Endodermal cell (in vitro differentiated cells): ENCODE measurements at regions not wholly inside any gene's neighbourhood (a gene's known extent, or its start where the extent isn't known, plus 50 kb on each side); places are given as distances from the start of the nearest gene placed in this dataset.

ENCODE experiments used
- DNase-seq: peaks from one replicate; pipeline ENCODE4 v3.0.0-alpha.2; 2017
- H3K27ac ChIP-seq: 2 replicates; pipeline ENCODE4 v1.5.1; 2013; ENCODE audit warnings: mild to moderate bottlenecking, low read depth, low read length, moderate library complexity
- H3K27me3 ChIP-seq: 2 replicates; pipeline ENCODE4 v1.6.1; 2013; ENCODE audit warnings: mild to moderate bottlenecking, low read length, moderate library complexity; ENCODE audit not compliant: insufficient read depth, control insufficient read depth, poor library complexity, severe bottlenecking
- H3K36me3 ChIP-seq: 2 replicates; pipeline ENCODE4 v1.7.0; 2013; ENCODE audit warnings: mild to moderate bottlenecking, low read length, moderate library complexity; ENCODE audit not compliant: control insufficient read depth, insufficient read depth
- H3K4me1 ChIP-seq: one replicate; pipeline ENCODE4 v1.7.0; 2013; ENCODE audit warnings: low read length; ENCODE audit not compliant: control insufficient read depth, insufficient read depth
- H3K4me3 ChIP-seq: 2 replicates; pipeline ENCODE4 v1.5.1; 2013; ENCODE audit warnings: mild to moderate bottlenecking, low read length, moderate library complexity
- H3K9ac ChIP-seq: 2 replicates; pipeline ENCODE4 v1.6.1; 2013; ENCODE audit warnings: mild to moderate bottlenecking, low read length, moderate library complexity; ENCODE audit not compliant: poor library complexity, severe bottlenecking; ENCODE audit errors: extremely low read depth
- H3K9me3 ChIP-seq: 2 replicates; pipeline ENCODE4 v1.6.1; 2013; ENCODE audit warnings: mild to moderate bottlenecking, low read length, moderate library complexity; ENCODE audit not compliant: control insufficient read depth
- H3K27ac Mint-ChIP-seq: 2 replicates; pipeline ENCODE4 v1.8.0; 2020; ENCODE audit warnings: mixed read lengths
- H3K27me3 Mint-ChIP-seq: 2 replicates; pipeline ENCODE4 v1.8.0; 2021; ENCODE audit warnings: mild to moderate bottlenecking, mixed read lengths; ENCODE audit not compliant: insufficient read depth
- H3K36me3 Mint-ChIP-seq: 2 replicates; pipeline ENCODE4 v1.8.0; 2020; ENCODE audit warnings: low read depth, mixed read lengths
- H3K4me1 Mint-ChIP-seq: 2 replicates; pipeline ENCODE4 v1.8.0; 2020; ENCODE audit warnings: mixed read lengths
- H3K4me3 Mint-ChIP-seq: 2 replicates; pipeline ENCODE4 v1.8.0; 2020; ENCODE audit warnings: mild to moderate bottlenecking, moderate library complexity, mixed read lengths
- H3K9me3 Mint-ChIP-seq: 2 replicates; pipeline ENCODE4 v1.8.0; 2020; ENCODE audit warnings: mild to moderate bottlenecking, mixed read lengths
- WGBS, 2 experiments: methylation state at CpG; one replicate each; pipeline versions ENCODE4 v1.1.5 to v1.1.7; 2013; ENCODE audit warnings: missing lambda C conversion rate in 2 of 2, mixed read lengths in 1 of 2; ENCODE audit not compliant: insufficient coverage in 1 of 2, insufficient read length in 1 of 2; 5-methylcytosine and 5-hydroxymethylcytosine counted together
- TF ChIP-seq, protein P1 (sequence below): fragments of 200-600 bp; sonication (generic); conservative IDR thresholded peaks from 2 replicates; pipeline ENCODE4 v1.5.0; 2021; ENCODE audit warnings: antibody characterized with exemption, mild to moderate bottlenecking

DNA sequence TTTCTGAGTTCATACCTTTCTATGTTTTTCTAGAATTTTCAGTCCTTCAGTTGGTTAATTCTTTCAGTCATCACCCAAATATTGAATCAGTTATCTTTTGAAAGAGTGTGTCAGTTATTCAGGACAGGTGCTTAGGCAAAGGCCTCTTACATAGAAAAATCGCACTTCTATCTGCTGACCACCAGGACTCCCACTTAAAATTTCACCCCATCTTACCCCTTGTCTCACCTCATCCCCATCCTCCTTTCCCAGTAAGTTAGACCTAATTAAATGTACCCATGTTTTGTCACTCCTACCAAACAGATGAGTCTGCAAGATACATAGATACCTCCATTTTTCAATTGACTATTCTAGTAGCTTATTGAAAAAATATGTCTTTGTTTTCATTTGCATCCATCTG is 159.9 kb upstream of the PIK3R1 start:
- Mint-ChIP-seq H3K4me3 (no peak overlapping the region), H3K36me3 (no peaks in the 10 kb centered on the region), H3K4me1 (peaks cover 17% of the 10 kb centered on the region), H3K27me3 (peaks cover 5% of the 10 kb centered on the region), H3K27ac (no peak overlapping the region), H3K9me3 (peaks cover 6% of the 10 kb centered on the region)
- Histone ChIP-seq H3K27me3 (no peaks in the 10 kb centered on the region), H3K9ac (no peak overlapping the region), H3K9me3 (peaks cover 21% of the 10 kb centered on the region), H3K4me1 (peaks cover 4% of the 10 kb centered on the region), H3K4me3 (no peak overlapping the region), H3K36me3 (no peaks in the 10 kb centered on the region), H3K27ac (no peak overlapping the region)
- no peak for DNase-seq
- TF ChIP-seq, protein P1, sequence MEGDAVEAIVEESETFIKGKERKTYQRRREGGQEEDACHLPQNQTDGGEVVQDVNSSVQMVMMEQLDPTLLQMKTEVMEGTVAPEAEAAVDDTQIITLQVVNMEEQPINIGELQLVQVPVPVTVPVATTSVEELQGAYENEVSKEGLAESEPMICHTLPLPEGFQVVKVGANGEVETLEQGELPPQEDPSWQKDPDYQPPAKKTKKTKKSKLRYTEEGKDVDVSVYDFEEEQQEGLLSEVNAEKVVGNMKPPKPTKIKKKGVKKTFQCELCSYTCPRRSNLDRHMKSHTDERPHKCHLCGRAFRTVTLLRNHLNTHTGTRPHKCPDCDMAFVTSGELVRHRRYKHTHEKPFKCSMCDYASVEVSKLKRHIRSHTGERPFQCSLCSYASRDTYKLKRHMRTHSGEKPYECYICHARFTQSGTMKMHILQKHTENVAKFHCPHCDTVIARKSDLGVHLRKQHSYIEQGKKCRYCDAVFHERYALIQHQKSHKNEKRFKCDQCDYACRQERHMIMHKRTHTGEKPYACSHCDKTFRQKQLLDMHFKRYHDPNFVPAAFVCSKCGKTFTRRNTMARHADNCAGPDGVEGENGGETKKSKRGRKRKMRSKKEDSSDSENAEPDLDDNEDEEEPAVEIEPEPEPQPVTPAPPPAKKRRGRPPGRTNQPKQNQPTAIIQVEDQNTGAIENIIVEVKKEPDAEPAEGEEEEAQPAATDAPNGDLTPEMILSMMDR: peak; percentile 66
- WGBS, 2 experiments: 95 to 100% methylated on average over 1 of the region's 1 CpG

DNA sequence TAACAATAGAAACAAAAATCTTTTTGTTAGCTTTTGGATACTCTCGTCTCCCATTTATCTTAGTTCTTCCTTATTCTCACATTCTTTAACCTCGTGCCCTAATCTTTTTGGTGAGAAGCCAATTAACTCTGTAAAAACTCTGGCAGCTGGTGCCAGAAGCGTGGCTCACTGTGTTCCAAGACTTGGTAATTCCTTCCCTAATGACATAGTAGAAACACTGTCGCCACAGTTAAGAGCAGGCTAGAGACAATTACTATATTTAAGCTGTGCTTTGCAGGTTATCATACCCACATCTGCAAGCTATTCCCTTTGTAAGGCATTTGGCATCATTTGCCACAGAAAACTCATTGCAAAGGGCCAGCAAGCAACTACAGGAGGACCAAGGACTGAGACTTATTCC is 160.9 kb upstream of the PIK3R1 start:
- Histone ChIP-seq H3K4me1 (peaks cover 4% of the 10 kb centered on the region), H3K36me3 (no peaks in the 10 kb centered on the region), H3K9ac (no peak overlapping the region), H3K27ac (no peak overlapping the region), H3K9me3 (peaks cover 31% of the 10 kb centered on the region), H3K27me3 (no peaks in the 10 kb centered on the region), H3K4me3 (no peak overlapping the region)
- H3K27me3 Mint-ChIP-seq: peaks cover 5% of the 10 kb centered on the region
- H3K4me1 Mint-ChIP-seq: peaks cover 17% of the 10 kb centered on the region
- peak overlapping the region; percentile 5 for H3K27ac Mint-ChIP-seq
- H3K36me3 Mint-ChIP-seq: no peaks in the 10 kb centered on the region
- H3K9me3 Mint-ChIP-seq: peaks cover 12% of the 10 kb centered on the region
- no peak overlapping the region for H3K4me3 Mint-ChIP-seq
- DNase-seq: no peak
- 29 to 38% methylated on average over 4 of the region's 4 CpGs for WGBS, 2 experiments
- TF ChIP-seq, protein P1: no peak

DNA sequence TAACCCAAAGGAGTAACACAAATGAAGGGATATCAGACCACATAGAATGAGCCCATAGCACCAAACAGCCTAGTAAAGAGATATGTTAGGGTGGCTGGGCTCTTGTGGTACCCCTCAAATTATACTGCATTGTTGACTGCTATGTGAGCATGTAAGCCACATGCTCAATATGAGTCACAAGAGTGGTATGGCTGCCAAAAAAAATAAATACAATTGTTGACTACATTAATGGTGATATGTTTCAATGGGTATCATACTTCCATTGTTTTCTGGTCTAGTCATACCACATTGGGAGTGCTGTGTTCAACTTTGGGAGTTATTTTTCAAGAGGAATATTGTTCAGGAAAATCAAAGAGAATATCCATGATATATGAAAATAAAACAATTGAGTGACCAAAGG is 162.4 kb upstream of the PIK3R1 start:
- H3K9me3 ChIP-seq: peaks cover 46% of the 10 kb centered on the region

More for the DNA sequence above, 162.4 kb upstream of the PIK3R1 start:
- TF ChIP-seq, protein P1: no peak
- H3K36me3 ChIP-seq: no peaks in the 10 kb centered on the region
- H3K27me3 ChIP-seq: no peaks in the 10 kb centered on the region
- no peak overlapping the region for H3K27ac Mint-ChIP-seq
- peaks cover 5% of the 10 kb centered on the region for H3K27me3 Mint-ChIP-seq
- DNase-seq: no peak
- H3K9me3 Mint-ChIP-seq: peaks cover 26% of the 10 kb centered on the region
- peak overlapping the region; percentile 48 for H3K4me3 ChIP-seq
- H3K4me1 Mint-ChIP-seq: peaks cover 17% of the 10 kb centered on the region
- H3K9ac ChIP-seq: no peak overlapping the region
- H3K27ac ChIP-seq: no peak overlapping the region
- H3K36me3 Mint-ChIP-seq: peaks cover 5% of the 10 kb centered on the region
- no peak overlapping the region for H3K4me3 Mint-ChIP-seq
- peaks cover 4% of the 10 kb centered on the region for H3K4me1 ChIP-seq
